Loucy (cell line): ENCODE measurements at regions not wholly inside any gene's neighbourhood (a gene's known extent, or its start where the extent isn't known, plus 50 kb on each side); places are given as distances from the start of the nearest gene placed in this dataset.

Experiments
- CTCF ChIP-seq: fragments of 200-600 bp; sonication (generic); conservative IDR thresholded peaks from 2 replicates; pipeline ENCODE4 v1.5.1; 2014; ENCODE audit warnings: mild to moderate bottlenecking, antibody characterized with exemption, low read length
- EZH2phosphoT487 ChIP-seq: fragments of 200-600 bp; IDR thresholded peaks from 2 replicates; pipeline ENCODE4 v1.6.1; 2018; ENCODE audit warnings: antibody characterized with exemption, mild to moderate bottlenecking, moderate library complexity, borderline replicate concordance

- TF ChIP-seq CTCF (no peak), EZH2phosphoT487 (no peak)
Measured at GRCh38 chr22:22824340-22825212, 63.0 kb upstream of the IGLL5 start.
